ENCODE measurements at regions not wholly inside any gene's neighbourhood (a gene's known extent, or its start where the extent isn't known, plus 50 kb on each side); places are given as distances from the start of the nearest gene placed in this dataset.

DNA sequence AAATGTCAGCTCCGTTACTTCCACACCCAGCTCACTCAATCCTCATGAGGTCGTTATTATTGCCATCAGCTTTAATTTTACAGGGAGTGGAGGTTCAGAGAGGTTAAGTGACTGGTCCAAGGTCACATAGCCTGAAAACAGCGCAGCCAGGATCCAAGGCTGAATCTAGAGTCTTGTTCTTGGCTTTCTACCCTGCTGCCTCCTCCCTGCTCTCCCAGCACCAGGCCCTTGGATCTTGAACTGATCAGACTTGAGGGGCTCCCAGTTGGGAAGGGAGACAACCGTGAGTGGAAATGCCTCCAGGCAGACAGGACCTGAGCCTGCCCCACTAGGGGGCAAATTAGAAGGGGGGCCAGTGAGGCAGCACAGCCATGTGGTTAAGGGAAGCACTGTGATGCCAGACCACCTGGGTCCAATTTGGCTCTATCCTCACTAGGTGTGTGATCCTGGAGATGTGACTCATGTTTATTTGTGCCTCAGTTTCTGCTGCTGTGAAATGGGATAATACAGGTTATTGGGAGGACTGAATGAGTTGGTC is 135.6 kb upstream of the PTPN1 start:
- Histone ChIP-seq H3K9me3 (ENCODE audit: insufficient read depth, low read length, severe bottlenecking) (no peaks in the 10 kb centered on the region), H3K79me2 (ENCODE audit: insufficient read depth, low read length) (no peaks in the 10 kb centered on the region), H3K4me2 (ENCODE audit: insufficient read depth, low read length) (no peak overlapping the region), H4K20me1 (ENCODE audit: insufficient read depth, low read length) (0 out of 2 replicates have a peak, but pooled peaks cover 3% of the 10 kb centered on the region), H3K4me1 (ENCODE audit: insufficient read depth, low read length) (no peaks in the 10 kb centered on the region), H3K27me3 (ENCODE audit: insufficient read depth, low read length, poor library complexity) (no peaks in the 10 kb centered on the region), H2AFZ (ENCODE audit: low read depth, low read length) (no peak overlapping the region), H3K4me3 (ENCODE audit: low read depth in 1 of 2, low read length in 2 of 2) (no peak overlapping the region), H3K9ac (ENCODE audit: low read depth, low read length) (no peak overlapping the region), H3K36me3 (ENCODE audit: insufficient read depth, low read length) (no peaks in the 10 kb centered on the region), H3K27ac (ENCODE audit: low read length) (no peak overlapping the region)
- no peak for TF ChIP-seq EZH2 (IDR thresholded peaks at IDR 0.05; ENCODE audit: borderline replicate concordance, low read depth, low read length, severe bottlenecking)
- TF ChIP-seq, protein P1, sequence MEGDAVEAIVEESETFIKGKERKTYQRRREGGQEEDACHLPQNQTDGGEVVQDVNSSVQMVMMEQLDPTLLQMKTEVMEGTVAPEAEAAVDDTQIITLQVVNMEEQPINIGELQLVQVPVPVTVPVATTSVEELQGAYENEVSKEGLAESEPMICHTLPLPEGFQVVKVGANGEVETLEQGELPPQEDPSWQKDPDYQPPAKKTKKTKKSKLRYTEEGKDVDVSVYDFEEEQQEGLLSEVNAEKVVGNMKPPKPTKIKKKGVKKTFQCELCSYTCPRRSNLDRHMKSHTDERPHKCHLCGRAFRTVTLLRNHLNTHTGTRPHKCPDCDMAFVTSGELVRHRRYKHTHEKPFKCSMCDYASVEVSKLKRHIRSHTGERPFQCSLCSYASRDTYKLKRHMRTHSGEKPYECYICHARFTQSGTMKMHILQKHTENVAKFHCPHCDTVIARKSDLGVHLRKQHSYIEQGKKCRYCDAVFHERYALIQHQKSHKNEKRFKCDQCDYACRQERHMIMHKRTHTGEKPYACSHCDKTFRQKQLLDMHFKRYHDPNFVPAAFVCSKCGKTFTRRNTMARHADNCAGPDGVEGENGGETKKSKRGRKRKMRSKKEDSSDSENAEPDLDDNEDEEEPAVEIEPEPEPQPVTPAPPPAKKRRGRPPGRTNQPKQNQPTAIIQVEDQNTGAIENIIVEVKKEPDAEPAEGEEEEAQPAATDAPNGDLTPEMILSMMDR (IDR thresholded peaks at IDR 0.05; ENCODE audit: borderline replicate concordance, extremely low read depth, low read length, poor library complexity, severe bottlenecking): no peak
- no peak for ATAC-seq (ENCODE audit: insufficient read depth, low read depth)
- no peak for DNase-seq

DNA sequence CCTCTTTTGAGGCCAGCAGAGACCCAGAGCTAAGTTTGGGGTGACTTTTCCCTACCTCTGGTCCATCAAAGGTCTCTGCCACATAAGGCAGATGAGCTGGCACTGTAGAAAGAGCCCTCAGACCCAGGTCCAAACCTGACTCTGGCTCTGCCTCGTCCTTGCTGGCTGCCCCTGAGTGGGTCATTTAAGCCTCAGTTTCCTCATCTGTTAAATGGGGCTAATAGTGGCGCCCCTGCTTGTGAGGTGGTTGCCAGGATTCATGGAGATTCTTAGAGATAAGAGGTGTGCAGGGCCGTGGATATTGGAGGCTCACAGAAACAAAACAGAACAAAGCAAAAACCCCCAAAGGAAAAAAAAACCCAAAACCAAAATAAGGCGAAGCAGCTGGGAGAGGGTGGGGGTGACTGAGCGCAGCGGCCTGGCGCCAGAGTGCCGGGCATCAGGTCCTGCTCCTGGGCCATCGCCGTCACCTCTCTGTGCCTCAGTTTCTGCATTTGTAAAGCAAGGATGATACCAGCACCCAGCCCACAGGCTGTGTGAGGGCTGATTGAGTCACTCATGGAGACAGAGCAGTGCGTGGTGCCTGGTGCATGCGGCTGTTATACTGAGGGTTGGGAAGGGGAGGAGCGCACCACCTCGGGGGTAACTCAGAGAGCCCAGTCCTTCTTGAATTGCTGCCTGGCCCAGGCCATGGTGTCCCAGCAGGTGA is 133.8 kb upstream of the PTPN1 start:
- Histone ChIP-seq H2AFZ (ENCODE audit: low read depth, low read length) (no peak overlapping the region), H3K9ac (ENCODE audit: low read depth, low read length) (no peak overlapping the region), H3K79me2 (ENCODE audit: insufficient read depth, low read length) (no peaks in the 10 kb centered on the region), H3K27ac (ENCODE audit: low read length) (no peak overlapping the region), H3K4me3 (ENCODE audit: low read depth in 1 of 2, low read length in 2 of 2) (no peak overlapping the region), H3K4me1 (ENCODE audit: insufficient read depth, low read length) (no peaks in the 10 kb centered on the region), H3K36me3 (ENCODE audit: insufficient read depth, low read length) (no peaks in the 10 kb centered on the region), H3K27me3 (ENCODE audit: insufficient read depth, low read length, poor library complexity) (no peaks in the 10 kb centered on the region), H3K4me2 (ENCODE audit: insufficient read depth, low read length) (no peak overlapping the region), H3K9me3 (ENCODE audit: insufficient read depth, low read length, severe bottlenecking) (no peaks in the 10 kb centered on the region), H4K20me1 (ENCODE audit: insufficient read depth, low read length) (0 out of 2 replicates have a peak, but pooled peaks cover 2% of the 10 kb centered on the region)
- DNase-seq: no peak
- no peak for ATAC-seq (ENCODE audit: insufficient read depth, low read depth)
- TF ChIP-seq, protein P1 (IDR thresholded peaks at IDR 0.05; ENCODE audit: borderline replicate concordance, extremely low read depth, low read length, poor library complexity, severe bottlenecking): no peak
- TF ChIP-seq EZH2 (IDR thresholded peaks at IDR 0.05; ENCODE audit: borderline replicate concordance, low read depth, low read length, severe bottlenecking): no peak

DNA sequence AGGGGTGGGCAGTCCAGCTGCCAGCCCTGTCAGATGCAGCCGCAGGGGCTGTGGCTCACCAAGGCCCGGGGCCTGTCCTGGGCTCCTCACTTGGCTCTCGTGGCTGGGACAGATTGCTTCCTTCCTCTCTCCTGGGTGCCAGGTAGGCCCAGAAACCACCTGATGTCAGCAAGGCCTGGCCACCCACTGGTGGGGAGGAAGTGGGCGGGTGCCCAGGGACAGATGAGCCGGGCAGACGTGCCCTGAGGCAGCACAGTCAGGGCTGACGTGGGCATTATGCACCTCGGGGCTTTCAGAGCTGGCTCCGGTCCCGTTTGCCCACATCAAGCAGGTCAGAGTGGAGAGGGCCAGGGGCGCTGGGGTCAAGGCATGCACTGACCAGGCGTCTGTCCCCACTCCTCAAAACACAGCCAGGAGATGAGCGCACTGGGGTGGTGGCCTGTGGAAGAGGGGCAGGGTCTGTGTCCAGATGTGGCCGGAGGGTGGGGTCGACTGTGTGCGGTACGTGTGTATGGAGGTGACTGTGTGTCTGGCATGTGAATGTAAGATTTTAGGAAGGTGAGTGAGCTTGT is 133.2 kb upstream of the PTPN1 start:
- ATAC-seq (ENCODE audit: insufficient read depth, low read depth) (0 out of 3 replicates have a peak, but pooled peaks have one; percentile 19), DNase-seq (no peak)
- Histone ChIP-seq H2AFZ (ENCODE audit: low read depth, low read length) (no peak overlapping the region), H3K27ac (ENCODE audit: low read length) (no peak overlapping the region), H3K9ac (ENCODE audit: low read depth, low read length) (no peak overlapping the region), H3K79me2 (ENCODE audit: insufficient read depth, low read length) (no peaks in the 10 kb centered on the region), H3K36me3 (ENCODE audit: insufficient read depth, low read length) (no peaks in the 10 kb centered on the region), H3K4me2 (ENCODE audit: insufficient read depth, low read length) (no peak overlapping the region), H3K27me3 (ENCODE audit: insufficient read depth, low read length, poor library complexity) (no peaks in the 10 kb centered on the region), H3K4me3 (ENCODE audit: low read depth in 1 of 2, low read length in 2 of 2) (no peak overlapping the region), H4K20me1 (ENCODE audit: insufficient read depth, low read length) (0 out of 2 replicates have a peak, but pooled peaks cover 2% of the 10 kb centered on the region), H3K4me1 (ENCODE audit: insufficient read depth, low read length) (peaks cover 3% of the 10 kb centered on the region), H3K9me3 (ENCODE audit: insufficient read depth, low read length, severe bottlenecking) (no peaks in the 10 kb centered on the region)
- TF ChIP-seq EZH2 (IDR thresholded peaks at IDR 0.05; ENCODE audit: borderline replicate concordance, low read depth, low read length, severe bottlenecking): no peak
- TF ChIP-seq, protein P1 (IDR thresholded peaks at IDR 0.05; ENCODE audit: borderline replicate concordance, extremely low read depth, low read length, poor library complexity, severe bottlenecking): no peak

All from DND-41 (cell line).